Keratinocyte (primary cell): ENCODE measurements at regions not wholly inside any gene's neighbourhood (a gene's known extent, or its start where the extent isn't known, plus 50 kb on each side); places are given as distances from the start of the nearest gene placed in this dataset.

Source experiments
- DNase-seq: peaks from one replicate; pipeline ENCODE4 v3.0.0-alpha.2; 2011; ENCODE audit warnings: low read depth, missing footprints, low spot score
- FAIRE-seq: peaks from 2 replicates; lab custom pipeline; 2011; peaks lifted over from hg19 to GRCh38; lab: Jason Lieb, UNC
- H2AFZ ChIP-seq: 2 replicates; pipeline ENCODE4 v1.6.0; 2012; ENCODE audit warnings: low read length, control low read depth, inconsistent platforms; ENCODE audit not compliant: control insufficient read depth
- H3K27ac ChIP-seq: 2 replicates; pipeline ENCODE4 v1.5.1; 2011; ENCODE audit warnings: low read length; ENCODE audit not compliant: control insufficient read depth, insufficient read depth
- H3K27me3 ChIP-seq: 3 replicates; pipeline ENCODE4 v1.6.0; 2011; ENCODE audit warnings: low read length; ENCODE audit not compliant: control insufficient read depth, insufficient read depth; ENCODE audit errors: extremely low read depth
- H3K36me3 ChIP-seq, 2 experiments: 2 replicates in 1 of 2; 3 replicates in 1 of 2; pipeline ENCODE4 v1.5.1; 2011; ENCODE audit warnings: low read length in 2 of 2, mild to moderate bottlenecking in 1 of 2; ENCODE audit not compliant: control insufficient read depth in 2 of 2, insufficient read depth in 2 of 2; ENCODE audit errors: extremely low read depth in 1 of 2
- H3K4me1 ChIP-seq: 3 replicates; pipeline ENCODE4 v1.5.1; 2011; ENCODE audit warnings: low read length; ENCODE audit not compliant: control insufficient read depth, insufficient read depth; ENCODE audit errors: extremely low read depth
- H3K4me2 ChIP-seq: 3 replicates; pipeline ENCODE4 v1.6.0; 2011; ENCODE audit warnings: low read depth, low read length; ENCODE audit not compliant: control insufficient read depth, insufficient read depth; ENCODE audit errors: extremely low read depth
- H3K4me3 ChIP-seq, 3 experiments: fragments of 200-600 bp in 1 of 3; sonication (generic) in 1 of 3; 2 replicates in 2 of 3; 3 replicates in 1 of 3; pipeline ENCODE4 v1.5.1; 2011 to 2016; ENCODE audit warnings: low read length in 3 of 3, mild to moderate bottlenecking in 3 of 3, control low read depth in 2 of 3, inconsistent platforms in 1 of 3, low read depth in 1 of 3, mixed read lengths in 1 of 3, mixed run types in 1 of 3, moderate library complexity in 1 of 3; ENCODE audit not compliant: control insufficient read depth in 2 of 3, insufficient read depth in 2 of 3; ENCODE audit errors: extremely low read depth in 1 of 3
- H3K79me2 ChIP-seq: 2 replicates; pipeline ENCODE4 v1.6.0; 2012; ENCODE audit warnings: low read length; ENCODE audit not compliant: control insufficient read depth, insufficient read depth
- H3K9ac ChIP-seq: 3 replicates; pipeline ENCODE4 v1.6.0; 2011; ENCODE audit warnings: low read length; ENCODE audit not compliant: control insufficient read depth, insufficient read depth; ENCODE audit errors: extremely low read depth
- H3K9me1 ChIP-seq: 3 replicates; pipeline ENCODE4 v1.6.0; 2011; ENCODE audit warnings: low read length; ENCODE audit not compliant: control insufficient read depth, insufficient read depth; ENCODE audit errors: extremely low read depth
- H3K9me3 ChIP-seq: 2 replicates; pipeline ENCODE4 v1.5.1; 2012; ENCODE audit warnings: low read depth, low read length; ENCODE audit not compliant: control insufficient read depth
- H4K20me1 ChIP-seq: 3 replicates; pipeline ENCODE4 v1.6.0; 2011; ENCODE audit warnings: low read length; ENCODE audit not compliant: control insufficient read depth, insufficient read depth; ENCODE audit errors: extremely low read depth
- EZH2 ChIP-seq: IDR thresholded peaks from one replicate; pipeline ENCODE4 v1.6.1; 2012; ENCODE audit warnings: inconsistent platforms, mild to moderate bottlenecking, low read length, moderate library complexity
- dilution Hi-C: fragments of 300-500 bp; cut with MboI; formaldehyde crosslinking; loops from one replicate; pipeline ENCODE4 v1.7.0; 2020; ENCODE audit warnings: low sequenced_read_pairs; ENCODE audit not compliant: extremely low pct_ligation_motif_present
- TF ChIP-seq, protein P1 (sequence below), 3 experiments: IDR thresholded peaks in 1 of 3; conservative IDR thresholded peaks in 1 of 3; optimal IDR thresholded peaks in 1 of 3; 2 replicates in 2 of 3; 3 replicates in 1 of 3; pipeline versions ENCODE3 to v1.5.1; 2011; ENCODE audit warnings: low read length in 3 of 3, mild to moderate bottlenecking in 3 of 3, moderate library complexity in 2 of 3, control low read depth in 1 of 3, inconsistent platforms in 1 of 3; ENCODE audit not compliant: insufficient read depth in 2 of 3; ENCODE audit errors: extremely low read depth in 1 of 3

DNA sequence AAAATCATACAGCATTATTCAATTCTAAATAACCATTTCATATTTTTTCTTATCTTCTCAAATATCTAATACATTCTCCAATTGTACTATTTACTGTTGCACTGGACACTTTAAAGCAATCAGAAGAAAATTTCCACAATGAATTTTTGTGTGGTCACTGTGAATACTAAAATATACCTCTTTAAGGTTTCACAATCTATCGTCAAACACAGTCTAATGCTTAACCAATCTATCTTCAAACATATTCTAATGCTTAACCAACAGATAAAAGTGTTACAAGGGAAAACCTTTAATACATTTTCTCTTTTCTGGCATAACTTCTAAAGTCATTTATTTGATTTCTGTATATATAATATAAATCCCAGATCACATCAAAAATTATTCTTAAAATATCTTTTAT lies 2035.5 kb upstream of the CDH6 start:
- dilution Hi-C loops, result no loop called here
- Histone ChIP-seq H3K9ac (no peak overlapping the region), H3K79me2 (no peaks in the 10 kb centered on the region), H3K27ac (no peak overlapping the region), H3K9me1 (no peaks in the 10 kb centered on the region), H3K4me2 (no peak overlapping the region), H3K27me3 (no peaks in the 10 kb centered on the region), H4K20me1 (no peaks in the 10 kb centered on the region), H3K4me1 (no peaks in the 10 kb centered on the region), H3K36me3 (no peaks in the 10 kb centered on the region), H3K9me3 (no peaks in the 10 kb centered on the region), H2AFZ (no peak overlapping the region), H3K4me3 (no peak overlapping the region)
- no peak for FAIRE-seq
- no peak for TF ChIP-seq EZH2
- TF ChIP-seq, protein P1, sequence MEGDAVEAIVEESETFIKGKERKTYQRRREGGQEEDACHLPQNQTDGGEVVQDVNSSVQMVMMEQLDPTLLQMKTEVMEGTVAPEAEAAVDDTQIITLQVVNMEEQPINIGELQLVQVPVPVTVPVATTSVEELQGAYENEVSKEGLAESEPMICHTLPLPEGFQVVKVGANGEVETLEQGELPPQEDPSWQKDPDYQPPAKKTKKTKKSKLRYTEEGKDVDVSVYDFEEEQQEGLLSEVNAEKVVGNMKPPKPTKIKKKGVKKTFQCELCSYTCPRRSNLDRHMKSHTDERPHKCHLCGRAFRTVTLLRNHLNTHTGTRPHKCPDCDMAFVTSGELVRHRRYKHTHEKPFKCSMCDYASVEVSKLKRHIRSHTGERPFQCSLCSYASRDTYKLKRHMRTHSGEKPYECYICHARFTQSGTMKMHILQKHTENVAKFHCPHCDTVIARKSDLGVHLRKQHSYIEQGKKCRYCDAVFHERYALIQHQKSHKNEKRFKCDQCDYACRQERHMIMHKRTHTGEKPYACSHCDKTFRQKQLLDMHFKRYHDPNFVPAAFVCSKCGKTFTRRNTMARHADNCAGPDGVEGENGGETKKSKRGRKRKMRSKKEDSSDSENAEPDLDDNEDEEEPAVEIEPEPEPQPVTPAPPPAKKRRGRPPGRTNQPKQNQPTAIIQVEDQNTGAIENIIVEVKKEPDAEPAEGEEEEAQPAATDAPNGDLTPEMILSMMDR (optimal IDR thresholded peaks at IDR 0.05 in 1 of 3, IDR thresholded peaks at IDR 0.05 in 1 of 3, conservative IDR thresholded peaks at IDR 0.05 in 1 of 3; ENCODE audit: extremely low read depth in 1 of 3, insufficient read depth in 2 of 3, low read length in 3 of 3), result no peak
- no peak for DNase-seq

DNA sequence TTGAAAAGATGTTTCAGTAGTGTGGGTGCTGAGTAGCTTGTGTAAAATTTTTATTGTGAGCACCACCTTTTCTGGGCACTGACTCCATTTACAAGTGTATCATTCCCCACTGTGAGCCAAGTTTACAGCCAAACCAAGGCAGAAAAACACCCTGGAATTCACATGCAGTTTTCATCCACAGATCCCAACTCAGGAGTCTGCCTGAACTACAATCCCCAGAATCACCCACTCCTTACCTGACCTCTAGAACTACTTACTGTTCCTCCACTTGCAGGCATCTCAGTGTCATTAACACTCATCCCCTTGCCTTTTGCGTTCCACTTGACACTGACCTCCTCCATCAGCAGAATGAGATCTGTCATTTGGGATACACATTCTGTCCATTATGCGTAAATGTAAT lies 2042.6 kb upstream of the CDH6 start:
- Histone ChIP-seq H3K9me1 (no peaks in the 10 kb centered on the region), H3K27ac (no peak overlapping the region), H3K36me3 (no peaks in the 10 kb centered on the region), H4K20me1 (no peaks in the 10 kb centered on the region), H3K9ac (no peak overlapping the region), H3K4me2 (no peak overlapping the region), H2AFZ (no peak overlapping the region), H3K27me3 (no peaks in the 10 kb centered on the region), H3K4me1 (no peaks in the 10 kb centered on the region), H3K79me2 (no peaks in the 10 kb centered on the region), H3K4me3 (no peak overlapping the region), H3K9me3 (no peaks in the 10 kb centered on the region)
- FAIRE-seq (no peak), DNase-seq (no peak)
- TF ChIP-seq EZH2, result no peak
- TF ChIP-seq, protein P1 (optimal IDR thresholded peaks at IDR 0.05 in 1 of 3, IDR thresholded peaks at IDR 0.05 in 1 of 3, conservative IDR thresholded peaks at IDR 0.05 in 1 of 3; ENCODE audit: extremely low read depth in 1 of 3, insufficient read depth in 2 of 3, low read length in 3 of 3), result no peak
- dilution Hi-C loops, result no loop called here
